HAP-1 (cell line): ENCODE measurements at regions not wholly inside any gene's neighbourhood (a gene's known extent, or its start where the extent isn't known, plus 50 kb on each side); places are given as distances from the start of the nearest gene placed in this dataset.

Experiments used
- DNase-seq, 2 experiments: peaks; one replicate each; pipeline ENCODE4 v3.0.0-alpha.2; 2016 to 2020; ENCODE audit warnings: low spot score in 2 of 2
- H3K27me3 ChIP-seq: fragments of 250-450 bp; sonication (Bioruptor Pico); 2 replicates; pipeline ENCODE4 v1.5.1; 2020; ENCODE audit warnings: low read depth, mild to moderate bottlenecking, moderate library complexity
- H3K36me3 ChIP-seq: fragments of 250-450 bp; sonication (Bioruptor Pico); replicated peaks from 2 replicates; pipeline ENCODE4 v1.5.1; 2020; ENCODE audit warnings: mild to moderate bottlenecking
- H3K4me1 ChIP-seq: fragments of 250-450 bp; sonication (Bioruptor Pico); 2 replicates; pipeline ENCODE4 v1.5.1; 2020; ENCODE audit warnings: mild to moderate bottlenecking
- H3K4me3 ChIP-seq: fragments of 250-450 bp; sonication (Bioruptor Pico); 2 replicates; pipeline ENCODE4 v1.5.1; 2020; ENCODE audit warnings: mild to moderate bottlenecking, moderate library complexity
- H3K9me3 ChIP-seq: fragments of 250-450 bp; sonication (Bioruptor Pico); 2 replicates; pipeline ENCODE4 v1.5.1; 2020; ENCODE audit warnings: mild to moderate bottlenecking, moderate library complexity
- in situ Hi-C: fragments of 300-500 bp; cut with MboI; formaldehyde crosslinking; loops from 3 replicates; pipeline ENCODE4 v1.14.3; 2020; ENCODE audit warnings: low sequenced_read_pairs, inconsistent platforms, mixed read lengths

- Histone ChIP-seq H3K9me3 (no peaks in the 10 kb centered on the region), H3K27me3 (no peaks in the 10 kb centered on the region), H3K4me1 (no peaks in the 10 kb centered on the region), H3K36me3 (no peaks in the 10 kb centered on the region), H3K4me3 (no peak overlapping the region)
- in situ Hi-C loops: no loop called here
- DNase-seq: no peak
These were observed 88.6 kb upstream of the MBNL2 start for GRCh38 chr13:97133554-97133953.

GRCh38 chr13:97133955-97134354, 88.2 kb upstream of the MBNL2 start:
- no peaks in the 10 kb centered on the region for H3K36me3 ChIP-seq
- no peaks in the 10 kb centered on the region for H3K4me1 ChIP-seq
- in situ Hi-C loops: no loop called here
- no peak overlapping the region for H3K4me3 ChIP-seq
- H3K27me3 ChIP-seq: no peaks in the 10 kb centered on the region
- no peaks in the 10 kb centered on the region for H3K9me3 ChIP-seq
- no peak for DNase-seq

GRCh38 chr13:97134364-97135095, 87.6 kb upstream of the MBNL2 start:
- in situ Hi-C loops: no loop called here
- DNase-seq: no peak

GRCh38 chr13:97135883-97136282, 86.2 kb upstream of the MBNL2 start:
- no peaks in the 10 kb centered on the region for H3K4me1 ChIP-seq
- no peaks in the 10 kb centered on the region for H3K9me3 ChIP-seq
- no peak for DNase-seq
- H3K27me3 ChIP-seq: no peaks in the 10 kb centered on the region
- H3K36me3 ChIP-seq: no peaks in the 10 kb centered on the region
- no peak overlapping the region for H3K4me3 ChIP-seq
- in situ Hi-C loops: no loop called here

More at GRCh38 chr13:97134364-97135095, 87.6 kb upstream of the MBNL2 start:
- H3K9me3 ChIP-seq: no peaks in the 10 kb centered on the region
- no peaks in the 10 kb centered on the region for H3K36me3 ChIP-seq
- H3K27me3 ChIP-seq: no peaks in the 10 kb centered on the region
- no peak overlapping the region for H3K4me3 ChIP-seq
- no peaks in the 10 kb centered on the region for H3K4me1 ChIP-seq

DNA sequence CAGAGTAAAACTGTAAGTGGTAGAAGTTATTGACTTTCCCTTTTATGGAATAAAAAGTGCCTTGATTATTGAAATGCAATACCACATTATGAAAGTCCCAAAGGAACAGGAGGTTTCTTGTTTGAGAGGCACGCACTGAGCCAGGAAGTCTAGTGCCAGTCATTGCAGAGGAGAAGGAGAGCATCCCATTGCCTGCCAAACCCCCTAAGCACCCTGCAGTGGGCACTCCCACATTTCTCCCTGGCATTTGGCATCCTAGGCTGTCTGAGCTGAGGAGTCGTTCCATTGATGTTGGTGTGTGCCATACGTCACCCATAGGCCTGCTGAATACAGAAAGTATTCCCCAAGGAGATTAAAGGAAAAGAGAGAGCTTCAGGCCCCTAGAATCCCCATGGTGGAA, 85.7 kb upstream of the MBNL2 start:
- Histone ChIP-seq H3K36me3 (no peaks in the 10 kb centered on the region), H3K4me1 (peaks cover 3% of the 10 kb centered on the region), H3K27me3 (no peaks in the 10 kb centered on the region), H3K4me3 (no peak overlapping the region), H3K9me3 (no peaks in the 10 kb centered on the region)
- DNase-seq: no peak
- in situ Hi-C loops: no loop called here

DNA sequence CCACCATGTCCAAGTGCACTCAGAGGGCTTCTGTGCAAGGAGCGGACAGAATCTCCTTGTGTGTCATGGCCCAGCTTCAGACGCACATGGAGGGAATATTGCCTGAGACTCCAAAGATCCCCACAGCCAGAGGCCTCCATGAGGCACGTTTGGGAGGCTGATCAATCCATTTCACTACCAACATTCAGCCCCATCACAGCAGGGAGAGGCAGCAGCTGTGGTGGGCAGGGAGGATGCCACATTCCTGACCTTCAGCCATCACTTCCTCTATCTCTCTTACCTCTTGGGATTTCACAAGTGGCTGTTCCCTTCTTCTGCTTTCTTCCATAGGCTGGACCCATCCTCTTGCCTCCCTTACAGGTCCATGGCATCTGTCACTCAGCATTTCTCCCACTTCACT, 82.4 kb upstream of the MBNL2 start:
- no peak for DNase-seq
- Histone ChIP-seq H3K27me3 (no peaks in the 10 kb centered on the region), H3K4me3 (no peak overlapping the region), H3K4me1 (peaks cover 14% of the 10 kb centered on the region), H3K36me3 (no peaks in the 10 kb centered on the region), H3K9me3 (no peaks in the 10 kb centered on the region)
- in situ Hi-C loops: no loop called here

DNA sequence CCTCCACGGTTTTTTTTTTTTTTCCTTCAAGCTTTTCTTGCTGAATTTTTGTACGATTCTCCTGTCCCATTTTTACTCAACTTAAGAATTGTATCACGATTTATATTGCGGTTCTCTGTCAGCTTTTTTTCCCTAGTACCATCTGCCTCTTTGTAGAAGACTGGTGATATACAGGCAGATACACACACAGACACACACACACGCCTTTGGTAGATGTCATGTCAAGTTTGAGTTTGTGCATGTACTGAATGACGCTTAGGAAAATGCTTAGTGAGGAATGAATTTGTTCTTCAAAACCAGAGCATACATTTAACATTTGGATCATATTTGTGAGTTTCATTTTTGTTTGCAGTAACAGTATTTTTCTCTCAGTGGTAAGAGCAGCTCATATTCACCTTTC, 82.0 kb upstream of the MBNL2 start:
- DNase-seq: no peak
- in situ Hi-C loops: no loop called here
- no peak overlapping the region for H3K4me3 ChIP-seq
- H3K27me3 ChIP-seq: no peaks in the 10 kb centered on the region
- no peaks in the 10 kb centered on the region for H3K9me3 ChIP-seq
- H3K36me3 ChIP-seq: no peaks in the 10 kb centered on the region
- H3K4me1 ChIP-seq: peaks cover 14% of the 10 kb centered on the region

- in situ Hi-C loops: no loop called here
- H3K27me3 ChIP-seq: no peaks in the 10 kb centered on the region
- DNase-seq: no peak
- peaks cover 14% of the 10 kb centered on the region for H3K4me1 ChIP-seq
- H3K9me3 ChIP-seq: no peaks in the 10 kb centered on the region
- H3K36me3 ChIP-seq: no peaks in the 10 kb centered on the region
- H3K4me3 ChIP-seq: no peak overlapping the region
These were observed 81.5 kb upstream of the MBNL2 start for GRCh38 chr13:97140611-97141010.

GRCh38 chr13:97141097-97141496, 81.0 kb upstream of the MBNL2 start:
- H3K27me3 ChIP-seq: no peaks in the 10 kb centered on the region
- H3K36me3 ChIP-seq: no peaks in the 10 kb centered on the region
- H3K4me1 ChIP-seq: peaks cover 14% of the 10 kb centered on the region
- H3K4me3 ChIP-seq: no peak overlapping the region
- DNase-seq: no peak
- H3K9me3 ChIP-seq: no peaks in the 10 kb centered on the region
- in situ Hi-C loops: no loop called here

DNA sequence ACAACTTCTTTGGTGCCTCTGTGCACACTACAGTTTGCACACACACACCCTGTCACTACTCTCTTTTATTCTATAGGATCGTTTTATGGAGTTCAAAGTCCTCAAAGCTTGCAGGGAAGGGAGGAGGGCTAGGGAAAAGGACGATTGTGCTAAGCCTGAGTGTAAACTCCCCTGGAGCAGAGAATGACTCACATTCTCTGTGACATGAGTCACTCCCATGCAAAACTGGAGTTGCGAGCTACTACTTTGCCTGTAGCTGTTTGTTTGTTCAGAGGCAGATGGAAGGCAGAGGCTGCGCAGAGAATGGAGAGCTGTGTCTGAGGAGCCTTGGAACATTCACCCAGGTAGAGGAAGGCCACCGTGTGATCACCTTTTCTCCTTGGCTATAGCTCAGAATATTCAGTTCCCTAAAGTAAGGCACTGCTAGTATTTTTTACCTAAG, 80.5 kb upstream of the MBNL2 start:
- Histone ChIP-seq H3K4me3 (no peak overlapping the region), H3K36me3 (no peaks in the 10 kb centered on the region), H3K27me3 (no peaks in the 10 kb centered on the region), H3K4me1 (peaks cover 14% of the 10 kb centered on the region), H3K9me3 (no peaks in the 10 kb centered on the region)
- in situ Hi-C loops: no loop called here
- peak; percentile 67 to 78 for DNase-seq

DNA sequence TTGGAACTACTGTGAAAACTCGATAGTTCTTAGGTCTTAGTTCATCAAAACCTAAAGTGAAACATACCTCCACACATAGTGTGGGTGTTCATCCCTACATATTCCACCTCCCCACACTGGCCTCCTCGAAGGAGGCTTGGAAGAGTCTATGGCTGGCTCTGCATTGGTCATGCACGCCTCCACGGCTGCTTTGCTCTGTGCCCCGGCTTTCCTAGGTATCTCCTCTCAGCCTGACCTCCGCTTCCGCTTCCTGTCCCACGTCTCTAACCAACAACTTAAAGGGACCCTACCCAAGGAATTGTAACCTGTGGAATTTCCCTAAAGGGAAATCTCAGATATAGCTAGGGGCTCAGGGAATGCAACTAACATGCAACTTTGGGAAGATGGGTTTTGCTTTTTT, 79.7 kb upstream of the MBNL2 start:
- peak in 1 of 2 experiments; percentile 21 for DNase-seq
- Histone ChIP-seq H3K4me1 (peaks cover 14% of the 10 kb centered on the region), H3K9me3 (no peaks in the 10 kb centered on the region), H3K36me3 (no peaks in the 10 kb centered on the region), H3K4me3 (no peak overlapping the region), H3K27me3 (no peaks in the 10 kb centered on the region)
- in situ Hi-C loops: no loop called here

DNA sequence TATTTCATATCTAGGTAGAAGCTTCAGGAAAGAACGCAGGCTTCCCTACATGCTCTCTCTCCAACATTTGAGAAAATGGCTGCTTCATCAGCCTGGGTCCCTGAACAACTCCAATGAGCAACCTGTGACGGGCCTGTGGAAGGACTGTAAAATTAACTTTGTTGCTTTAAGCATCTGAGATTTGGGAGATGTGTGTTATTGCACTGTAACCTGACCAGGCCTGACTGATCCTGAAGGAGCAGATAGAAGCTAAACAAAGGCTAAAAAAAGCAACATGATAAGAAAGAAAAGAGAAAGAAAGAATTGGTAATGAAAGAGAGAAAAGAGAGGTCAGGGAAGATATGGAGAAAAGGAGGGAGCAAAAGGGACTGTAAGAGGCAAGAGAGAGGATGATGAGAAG, 77.1 kb upstream of the MBNL2 start:
- Histone ChIP-seq H3K4me3 (no peak overlapping the region), H3K4me1 (peaks cover 14% of the 10 kb centered on the region), H3K9me3 (no peaks in the 10 kb centered on the region), H3K36me3 (no peaks in the 10 kb centered on the region), H3K27me3 (no peaks in the 10 kb centered on the region; the same call in 1 of the 2 replicates)
- no peak for DNase-seq
- in situ Hi-C loops: no loop called here

DNA sequence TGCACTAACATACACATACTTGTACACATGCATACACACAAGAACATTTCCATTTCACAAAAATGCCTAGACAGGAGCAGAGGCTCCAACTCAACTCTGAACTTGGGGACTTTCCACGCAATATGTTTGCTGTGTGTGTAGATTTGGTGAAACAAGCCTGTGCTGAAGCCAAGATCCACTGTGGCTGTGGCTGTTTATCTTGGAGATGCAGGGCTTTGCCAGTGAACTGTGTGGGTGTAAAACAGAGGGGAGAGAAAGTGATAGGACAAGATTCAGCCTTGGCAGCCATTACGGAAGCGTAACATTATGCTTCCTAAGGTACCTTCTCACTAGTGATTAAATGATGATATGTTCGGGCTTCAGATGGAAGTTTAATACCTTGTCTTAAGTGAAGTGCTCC, 73.2 kb upstream of the MBNL2 start:
- in situ Hi-C loops: no loop called here
- no peak for DNase-seq
- Histone ChIP-seq H3K4me1 (no peaks in the 10 kb centered on the region), H3K27me3 (peaks cover 4% of the 10 kb centered on the region), H3K4me3 (no peak overlapping the region), H3K36me3 (no peaks in the 10 kb centered on the region), H3K9me3 (no peaks in the 10 kb centered on the region)

DNA sequence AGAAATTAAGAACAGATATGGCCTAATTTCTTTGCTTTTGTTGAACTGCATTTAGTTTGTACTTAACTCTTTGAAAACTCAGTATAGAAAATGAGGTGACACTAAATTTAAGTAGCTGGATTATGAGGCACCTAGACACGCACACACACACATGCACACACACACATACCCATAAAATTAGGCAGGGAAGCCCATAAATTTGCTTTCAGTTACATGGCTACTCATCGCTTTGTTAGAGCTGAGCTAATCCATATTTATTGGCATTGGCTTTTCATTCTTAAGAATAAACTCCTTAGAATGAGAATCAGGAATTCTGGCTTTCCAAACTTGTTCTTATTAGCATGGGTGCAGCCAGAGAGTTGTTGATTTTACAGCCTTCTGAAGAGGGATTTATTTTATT, 61.7 kb upstream of the MBNL2 start:
- H3K4me1 ChIP-seq: peaks cover 14% of the 10 kb centered on the region
- H3K9me3 ChIP-seq: no peaks in the 10 kb centered on the region
- no peaks in the 10 kb centered on the region for H3K36me3 ChIP-seq
- no peaks in the 10 kb centered on the region for H3K27me3 ChIP-seq
- no peak overlapping the region for H3K4me3 ChIP-seq
- in situ Hi-C loops: no loop called here
- peak; percentile 67 to 95 for DNase-seq
